ENCODE measurements at regions not wholly inside any gene's neighbourhood (a gene's known extent, or its start where the extent isn't known, plus 50 kb on each side); places are given as distances from the start of the nearest gene placed in this dataset.

DNA sequence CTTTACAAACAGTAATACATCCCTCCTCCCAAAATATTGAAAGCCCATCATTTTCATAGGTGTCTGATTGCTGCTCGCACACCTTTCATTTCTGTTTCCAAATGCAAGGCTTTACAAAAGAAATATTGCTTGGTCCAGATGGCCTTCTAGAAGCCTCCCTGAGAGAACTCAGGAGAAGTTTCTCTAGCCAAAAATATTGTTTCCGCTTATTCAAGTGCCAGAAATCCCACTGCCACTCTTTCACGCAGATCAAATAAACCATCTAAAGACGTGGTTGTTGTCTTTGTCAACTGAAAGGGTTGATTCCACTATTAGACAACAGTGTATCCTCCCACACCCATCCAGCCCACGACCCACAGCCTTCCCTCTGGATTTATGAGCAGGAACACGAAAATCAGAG, 96.2 kb downstream of the ZIC5 start:
- Histone ChIP-seq H3K4me3 (replicated peaks in 1 of 3; ENCODE audit: insufficient read depth in 1 of 3, low read depth in 2 of 3, low read length in 3 of 3) (no peak overlapping the region), H3K27me3 (ENCODE audit: control insufficient read depth in 1 of 2, insufficient read depth in 2 of 2, low read length in 2 of 2) (no peaks in the 10 kb centered on the region; a peak in 1 of 5 replicates), H3K9me3 (ENCODE audit: low read length) (no peaks in the 10 kb centered on the region), H3K36me3 (replicated peaks in 1 of 2; ENCODE audit: control insufficient read depth in 1 of 2, insufficient read depth in 2 of 2, low read length in 2 of 2) (no peaks in the 10 kb centered on the region), H3K4me2 (ENCODE audit: low read depth, low read length) (no peak overlapping the region), H3K9ac (ENCODE audit: insufficient read depth, low read depth, low read length) (no peak overlapping the region), H3K79me2 (ENCODE audit: insufficient read depth, low read length) (no peaks in the 10 kb centered on the region), H3K4me1 (ENCODE audit: insufficient read depth, low read length) (no peaks in the 10 kb centered on the region), H4K20me1 (ENCODE audit: insufficient read depth, low read length) (no peaks in the 10 kb centered on the region), H3K27ac (ENCODE audit: extremely low read length, insufficient read depth, low read length) (no peak overlapping the region), H2AFZ (ENCODE audit: low read length) (no peak overlapping the region)
- 82% methylated on average over 6 of the region's 6 CpGs for WGBS (ENCODE audit: low lambda C conversion rate)
- no peak for FAIRE-seq
- no peak for ATAC-seq
- DNase-seq (ENCODE audit: low spot score), result no peak
- CTCF ChIA-PET (ENCODE audit: low intra/inter-chr PET ratio, low total read pairs), result no interaction called here
- POLR2A ChIA-PET, result no interaction called here
- no TSS peak for BruUV-seq (replicated peaks)
- TF ChIP-seq, protein P1, sequence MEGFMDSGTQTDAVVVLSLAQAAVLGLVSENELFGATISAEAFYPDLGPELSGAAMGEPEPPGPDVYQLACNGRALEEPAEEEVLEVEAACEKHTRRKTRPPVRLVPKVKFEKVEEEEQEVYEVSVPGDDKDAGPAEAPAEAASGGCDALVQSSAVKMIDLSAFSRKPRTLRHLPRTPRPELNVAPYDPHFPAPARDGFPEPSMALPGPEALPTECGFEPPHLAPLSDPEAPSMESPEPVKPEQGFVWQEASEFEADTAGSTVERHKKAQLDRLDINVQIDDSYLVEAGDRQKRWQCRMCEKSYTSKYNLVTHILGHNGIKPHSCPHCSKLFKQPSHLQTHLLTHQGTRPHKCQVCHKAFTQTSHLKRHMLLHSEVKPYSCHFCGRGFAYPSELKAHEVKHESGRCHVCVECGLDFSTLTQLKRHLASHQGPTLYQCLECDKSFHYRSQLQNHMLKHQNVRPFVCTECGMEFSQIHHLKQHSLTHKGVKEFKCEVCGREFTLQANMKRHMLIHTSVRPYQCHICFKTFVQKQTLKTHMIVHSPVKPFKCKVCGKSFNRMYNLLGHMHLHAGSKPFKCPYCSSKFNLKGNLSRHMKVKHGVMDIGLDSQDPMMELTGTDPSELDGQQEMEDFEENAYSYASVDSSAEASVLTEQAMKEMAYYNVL (CRISPR knock-in tag; IDR thresholded peaks at IDR 0.05; ENCODE audit: borderline replicate concordance), result no peak
- TF ChIP-seq ZNF331 (CRISPR knock-in tag; IDR thresholded peaks at IDR 0.05), result no peak
- TF ChIP-seq, protein P2, sequence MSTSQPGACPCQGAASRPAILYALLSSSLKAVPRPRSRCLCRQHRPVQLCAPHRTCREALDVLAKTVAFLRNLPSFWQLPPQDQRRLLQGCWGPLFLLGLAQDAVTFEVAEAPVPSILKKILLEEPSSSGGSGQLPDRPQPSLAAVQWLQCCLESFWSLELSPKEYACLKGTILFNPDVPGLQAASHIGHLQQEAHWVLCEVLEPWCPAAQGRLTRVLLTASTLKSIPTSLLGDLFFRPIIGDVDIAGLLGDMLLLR (CRISPR knock-in tag; IDR thresholded peaks at IDR 0.05), result no peak
- no peak for TF ChIP-seq ZFP36L2 (CRISPR knock-in tag; IDR thresholded peaks at IDR 0.05)
- TF ChIP-seq, protein P3, sequence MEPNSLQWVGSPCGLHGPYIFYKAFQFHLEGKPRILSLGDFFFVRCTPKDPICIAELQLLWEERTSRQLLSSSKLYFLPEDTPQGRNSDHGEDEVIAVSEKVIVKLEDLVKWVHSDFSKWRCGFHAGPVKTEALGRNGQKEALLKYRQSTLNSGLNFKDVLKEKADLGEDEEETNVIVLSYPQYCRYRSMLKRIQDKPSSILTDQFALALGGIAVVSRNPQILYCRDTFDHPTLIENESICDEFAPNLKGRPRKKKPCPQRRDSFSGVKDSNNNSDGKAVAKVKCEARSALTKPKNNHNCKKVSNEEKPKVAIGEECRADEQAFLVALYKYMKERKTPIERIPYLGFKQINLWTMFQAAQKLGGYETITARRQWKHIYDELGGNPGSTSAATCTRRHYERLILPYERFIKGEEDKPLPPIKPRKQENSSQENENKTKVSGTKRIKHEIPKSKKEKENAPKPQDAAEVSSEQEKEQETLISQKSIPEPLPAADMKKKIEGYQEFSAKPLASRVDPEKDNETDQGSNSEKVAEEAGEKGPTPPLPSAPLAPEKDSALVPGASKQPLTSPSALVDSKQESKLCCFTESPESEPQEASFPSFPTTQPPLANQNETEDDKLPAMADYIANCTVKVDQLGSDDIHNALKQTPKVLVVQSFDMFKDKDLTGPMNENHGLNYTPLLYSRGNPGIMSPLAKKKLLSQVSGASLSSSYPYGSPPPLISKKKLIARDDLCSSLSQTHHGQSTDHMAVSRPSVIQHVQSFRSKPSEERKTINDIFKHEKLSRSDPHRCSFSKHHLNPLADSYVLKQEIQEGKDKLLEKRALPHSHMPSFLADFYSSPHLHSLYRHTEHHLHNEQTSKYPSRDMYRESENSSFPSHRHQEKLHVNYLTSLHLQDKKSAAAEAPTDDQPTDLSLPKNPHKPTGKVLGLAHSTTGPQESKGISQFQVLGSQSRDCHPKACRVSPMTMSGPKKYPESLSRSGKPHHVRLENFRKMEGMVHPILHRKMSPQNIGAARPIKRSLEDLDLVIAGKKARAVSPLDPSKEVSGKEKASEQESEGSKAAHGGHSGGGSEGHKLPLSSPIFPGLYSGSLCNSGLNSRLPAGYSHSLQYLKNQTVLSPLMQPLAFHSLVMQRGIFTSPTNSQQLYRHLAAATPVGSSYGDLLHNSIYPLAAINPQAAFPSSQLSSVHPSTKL (CRISPR knock-in tag; IDR thresholded peaks at IDR 0.05), result no peak
- no peak for TF ChIP-seq TEAD2 (CRISPR knock-in tag; IDR thresholded peaks at IDR 0.05)
- no peak for TF ChIP-seq HNRNPL (IDR thresholded peaks at IDR 0.05; ENCODE audit: low read depth, low read length)
- TF ChIP-seq ZNF326 (CRISPR knock-in tag; IDR thresholded peaks at IDR 0.05; ENCODE audit: borderline replicate concordance), result no peak
- TF ChIP-seq CBX5 (CRISPR knock-in tag; IDR thresholded peaks at IDR 0.05; ENCODE audit: borderline replicate concordance), result no peak
- TF ChIP-seq, protein P4, sequence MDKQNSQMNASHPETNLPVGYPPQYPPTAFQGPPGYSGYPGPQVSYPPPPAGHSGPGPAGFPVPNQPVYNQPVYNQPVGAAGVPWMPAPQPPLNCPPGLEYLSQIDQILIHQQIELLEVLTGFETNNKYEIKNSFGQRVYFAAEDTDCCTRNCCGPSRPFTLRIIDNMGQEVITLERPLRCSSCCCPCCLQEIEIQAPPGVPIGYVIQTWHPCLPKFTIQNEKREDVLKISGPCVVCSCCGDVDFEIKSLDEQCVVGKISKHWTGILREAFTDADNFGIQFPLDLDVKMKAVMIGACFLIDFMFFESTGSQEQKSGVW (CRISPR knock-in tag; IDR thresholded peaks at IDR 0.05; ENCODE audit: borderline replicate concordance), result no peak
- TF ChIP-seq ZNF589 (CRISPR knock-in tag; conservative IDR thresholded peaks at IDR 0.05), result no peak
- no peak for TF ChIP-seq NFIC (IDR thresholded peaks at IDR 0.05; ENCODE audit: low read length)
- no peak for TF ChIP-seq ZNF335 (CRISPR knock-in tag; IDR thresholded peaks at IDR 0.05)
- no peak for TF ChIP-seq HDAC2 (CRISPR knock-in tag; IDR thresholded peaks at IDR 0.05)
- TF ChIP-seq KLF13 (CRISPR knock-in tag; IDR thresholded peaks at IDR 0.05), result no peak
- no peak for TF ChIP-seq ZSCAN9 (CRISPR knock-in tag; IDR thresholded peaks at IDR 0.05; ENCODE audit: borderline replicate concordance)
- TF ChIP-seq CREM (IDR thresholded peaks at IDR 0.05), result no peak
- TF ChIP-seq CREM (CRISPR knock-in tag; IDR thresholded peaks at IDR 0.05), result no peak
- in situ Hi-C loops (cut with HindIII; ENCODE audit: extremely low pct_ligation_motif_present, low pct_unique_long_range_greater_than_20kb) (no loop called here), intact Hi-C loops (cut with micrococcal nuclease; ENCODE audit: unreplicated experiment) (no loop called here)
